SK-N-SH treated with all-trans-retinoic acid at 6 μM for 48 hours (cell line): ENCODE measurements at regions not wholly inside any gene's neighbourhood (a gene's known extent, or its start where the extent isn't known, plus 50 kb on each side); places are given as distances from the start of the nearest gene placed in this dataset.

Source experiments
- ATAC-seq: fragments of 200-7000 bp; cut with Tn5 transposase; 3 replicates; pipeline ENCODE4 v1.9.1; 2020; ENCODE audit warnings: mild to moderate bottlenecking, moderate library complexity
- ARNTL ChIP-seq: fragments of 450-650 bp; formaldehyde crosslinking; IDR thresholded peaks from 2 replicates; pipeline ENCODE4 v1.5.0; 2020; ENCODE audit warnings: low read depth, mild to moderate bottlenecking, moderate library complexity, borderline replicate concordance
- BACH2 ChIP-seq: fragments of 250-450 bp; sonication (Bioruptor Pico); IDR thresholded peaks from 2 replicates; pipeline ENCODE4 v1.9.0; 2021; ENCODE audit warnings: mild to moderate bottlenecking, borderline replicate concordance
- CSDC2 ChIP-seq: fragments of 250-450 bp; sonication (Bioruptor Pico); IDR thresholded peaks from 2 replicates; pipeline ENCODE4 v1.5.0; 2020; ENCODE audit warnings: mild to moderate bottlenecking, moderate library complexity
- ESRRG ChIP-seq: fragments of 250-450 bp; sonication (Bioruptor Pico); IDR thresholded peaks from 2 replicates; pipeline ENCODE4 v1.6.1; 2021; ENCODE audit warnings: mild to moderate bottlenecking
- GLIS3 ChIP-seq: fragments of 250-450 bp; sonication (Bioruptor Pico); IDR thresholded peaks from 2 replicates; pipeline ENCODE4 v1.5.0; 2020; ENCODE audit warnings: mild to moderate bottlenecking, moderate library complexity
- ISL1 ChIP-seq: fragments of 250-450 bp; sonication (Bioruptor Pico); IDR thresholded peaks from 2 replicates; pipeline ENCODE4 v2.1.2; 2022; ENCODE audit warnings: mild to moderate bottlenecking, moderate library complexity
- OSR1 ChIP-seq: fragments of 250-450 bp; sonication (Bioruptor Pico); IDR thresholded peaks from 2 replicates; pipeline ENCODE4 v1.8.0; 2022; ENCODE audit warnings: moderate library complexity, mild to moderate bottlenecking, inconsistent platforms
- PATZ1 ChIP-seq: fragments of 250-450 bp; sonication (Bioruptor Pico); IDR thresholded peaks from 2 replicates; pipeline ENCODE4 v1.8.0; 2020; ENCODE audit warnings: mild to moderate bottlenecking, moderate library complexity, borderline replicate concordance
- PPARA ChIP-seq: fragments of 250-450 bp; sonication (Bioruptor Pico); IDR thresholded peaks from 2 replicates; pipeline ENCODE4 v1.5.0; 2020; ENCODE audit warnings: mild to moderate bottlenecking, borderline replicate concordance
- RARB ChIP-seq: fragments of 250-450 bp; sonication (Bioruptor Pico); IDR thresholded peaks from 2 replicates; pipeline ENCODE4 v1.8.0; 2021; ENCODE audit warnings: mild to moderate bottlenecking, moderate library complexity
- SNAI2 ChIP-seq: fragments of 250-450 bp; sonication (Bioruptor Pico); IDR thresholded peaks from 2 replicates; pipeline ENCODE4 v1.5.0; 2020; ENCODE audit warnings: mild to moderate bottlenecking, moderate library complexity
- TCF4 ChIP-seq: fragments of 250-450 bp; sonication (Bioruptor Pico); IDR thresholded peaks from 2 replicates; pipeline ENCODE4 v1.8.0; 2021; ENCODE audit warnings: mild to moderate bottlenecking, moderate library complexity, borderline replicate concordance
- TOX ChIP-seq: fragments of 250-450 bp; sonication (Bioruptor Pico); IDR thresholded peaks from 2 replicates; pipeline ENCODE4 v1.8.0; 2021; ENCODE audit warnings: mild to moderate bottlenecking, moderate library complexity, borderline replicate concordance
- TSHZ2 ChIP-seq: fragments of 250-450 bp; sonication (Bioruptor Pico); IDR thresholded peaks from 2 replicates; pipeline ENCODE4 v1.5.0; 2020; ENCODE audit warnings: mild to moderate bottlenecking, moderate library complexity
- ZC3H10 ChIP-seq: fragments of 250-450 bp; sonication (Bioruptor Pico); IDR thresholded peaks from 2 replicates; pipeline ENCODE4 v1.5.1; 2021; ENCODE audit warnings: mild to moderate bottlenecking, moderate library complexity
- ZFP3 ChIP-seq: fragments of 250-450 bp; sonication (Bioruptor Pico); IDR thresholded peaks from 2 replicates; pipeline ENCODE4 v1.5.0; 2020; ENCODE audit warnings: mild to moderate bottlenecking, moderate library complexity
- ZFP30 ChIP-seq: fragments of 450-650 bp; formaldehyde crosslinking; IDR thresholded peaks from 2 replicates; pipeline ENCODE4 v1.5.0; 2022; ENCODE audit warnings: mild to moderate bottlenecking, moderate library complexity
- ZNF565 ChIP-seq: fragments of 450-650 bp; formaldehyde crosslinking; conservative IDR thresholded peaks from 2 replicates; pipeline ENCODE4 v1.5.0; 2020; ENCODE audit warnings: low read depth, mild to moderate bottlenecking, moderate library complexity
- ZNF70 ChIP-seq: fragments of 450-650 bp; formaldehyde crosslinking; IDR thresholded peaks from 2 replicates; pipeline ENCODE4 v1.5.0; 2020; ENCODE audit warnings: mild to moderate bottlenecking, moderate library complexity
- ZNF8 ChIP-seq: fragments of 450-650 bp; formaldehyde crosslinking; IDR thresholded peaks from 2 replicates; pipeline ENCODE4 v1.5.0; 2020; ENCODE audit warnings: mild to moderate bottlenecking, moderate library complexity
- TF ChIP-seq, protein P1 (sequence below): fragments of 250-450 bp; sonication (Bioruptor Pico); IDR thresholded peaks from 2 replicates; pipeline ENCODE4 v1.8.0; 2021; ENCODE audit warnings: low read depth, mild to moderate bottlenecking, moderate library complexity, borderline replicate concordance
- TF ChIP-seq, protein P2 (sequence below): fragments of 250-450 bp; sonication (Bioruptor Pico); IDR thresholded peaks from 2 replicates; pipeline ENCODE4 v1.5.1; 2020; ENCODE audit warnings: low read depth, mild to moderate bottlenecking, moderate library complexity
- TF ChIP-seq, protein P3 (sequence below): fragments of 250-450 bp; sonication (Bioruptor Pico); IDR thresholded peaks from 2 replicates; pipeline ENCODE4 v1.5.1; 2021; ENCODE audit warnings: mild to moderate bottlenecking, moderate library complexity

DNA sequence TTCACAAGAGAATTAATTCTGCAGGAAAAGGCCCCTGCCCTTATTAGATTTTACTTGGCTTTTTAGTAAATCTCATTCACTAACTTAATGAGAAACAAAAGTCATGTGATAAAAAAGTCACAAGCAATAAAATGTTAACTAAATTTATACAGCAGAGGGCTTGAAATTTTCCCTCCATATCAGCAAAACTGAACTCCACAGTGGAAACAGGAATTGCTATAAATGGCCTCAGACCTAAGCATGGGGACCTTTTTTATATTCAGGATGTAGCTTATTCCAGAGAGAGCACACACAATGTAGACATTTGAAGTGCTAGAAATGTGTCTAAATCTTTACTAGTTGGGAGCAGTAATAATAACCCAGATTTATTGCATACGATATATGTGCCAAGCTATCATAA lies 291.5 kb downstream of the C16orf95 start (continued):
- TF ChIP-seq OSR1 (CRISPR knock-in tag), result no peak
- TF ChIP-seq GLIS3 (CRISPR knock-in tag), result no peak
- no peak for TF ChIP-seq TSHZ2

DNA sequence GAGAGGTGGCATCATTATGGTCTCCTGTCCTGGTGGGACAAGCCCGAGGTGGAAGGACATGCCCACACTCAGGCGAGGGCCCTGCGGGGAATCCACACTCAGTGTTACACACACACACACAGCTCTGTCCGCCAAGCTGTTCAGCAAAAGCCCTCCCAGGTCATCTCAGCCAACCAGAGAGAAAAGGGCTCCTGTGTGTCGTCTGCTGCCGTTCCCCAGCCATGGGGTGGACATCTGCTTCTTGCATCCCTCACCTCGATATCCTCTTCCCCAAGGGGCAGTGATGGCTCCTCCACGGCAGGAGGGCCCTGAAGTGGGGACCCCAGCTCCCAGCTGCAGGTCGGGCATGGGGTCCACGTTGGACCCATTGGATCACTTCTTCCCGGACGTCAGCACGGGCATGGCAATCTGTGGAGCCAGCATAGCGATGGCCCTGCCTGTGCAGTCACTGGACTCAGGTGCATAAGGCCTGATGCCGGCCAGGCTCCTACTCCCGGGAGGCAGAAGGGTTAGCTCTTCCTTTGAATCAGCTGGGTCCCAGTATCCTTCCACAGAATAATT lies 290.1 kb downstream of the C16orf95 start:
- no peak for ATAC-seq
- TF ChIP-seq ZNF8 (CRISPR knock-in tag) (no peak), OSR1 (CRISPR knock-in tag) (no peak), ZNF70 (CRISPR knock-in tag) (no peak), GLIS3 (CRISPR knock-in tag) (no peak), ZFP3 (no peak), RARB (CRISPR knock-in tag) (no peak), TOX (no peak), TCF4 (CRISPR knock-in tag) (no peak), PPARA (no peak), ZNF565 (CRISPR knock-in tag) (no peak), ESRRG (no peak), PATZ1 (no peak), ISL1 (no peak), BACH2 (CRISPR knock-in tag) (no peak), SNAI2 (CRISPR knock-in tag) (no peak), ZC3H10 (no peak), ARNTL (CRISPR knock-in tag) (no peak)
- TF ChIP-seq, protein P1, sequence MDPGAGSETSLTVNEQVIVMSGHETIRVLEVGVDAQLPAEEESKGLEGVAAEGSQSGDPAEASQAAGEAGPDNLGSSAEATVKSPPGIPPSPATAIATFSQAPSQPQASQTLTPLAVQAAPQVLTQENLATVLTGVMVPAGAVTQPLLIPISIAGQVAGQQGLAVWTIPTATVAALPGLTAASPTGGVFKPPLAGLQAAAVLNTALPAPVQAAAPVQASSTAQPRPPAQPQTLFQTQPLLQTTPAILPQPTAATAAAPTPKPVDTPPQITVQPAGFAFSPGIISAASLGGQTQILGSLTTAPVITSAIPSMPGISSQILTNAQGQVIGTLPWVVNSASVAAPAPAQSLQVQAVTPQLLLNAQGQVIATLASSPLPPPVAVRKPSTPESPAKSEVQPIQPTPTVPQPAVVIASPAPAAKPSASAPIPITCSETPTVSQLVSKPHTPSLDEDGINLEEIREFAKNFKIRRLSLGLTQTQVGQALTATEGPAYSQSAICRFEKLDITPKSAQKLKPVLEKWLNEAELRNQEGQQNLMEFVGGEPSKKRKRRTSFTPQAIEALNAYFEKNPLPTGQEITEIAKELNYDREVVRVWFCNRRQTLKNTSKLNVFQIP (CRISPR knock-in tag), result no peak
- TF ChIP-seq, protein P2, sequence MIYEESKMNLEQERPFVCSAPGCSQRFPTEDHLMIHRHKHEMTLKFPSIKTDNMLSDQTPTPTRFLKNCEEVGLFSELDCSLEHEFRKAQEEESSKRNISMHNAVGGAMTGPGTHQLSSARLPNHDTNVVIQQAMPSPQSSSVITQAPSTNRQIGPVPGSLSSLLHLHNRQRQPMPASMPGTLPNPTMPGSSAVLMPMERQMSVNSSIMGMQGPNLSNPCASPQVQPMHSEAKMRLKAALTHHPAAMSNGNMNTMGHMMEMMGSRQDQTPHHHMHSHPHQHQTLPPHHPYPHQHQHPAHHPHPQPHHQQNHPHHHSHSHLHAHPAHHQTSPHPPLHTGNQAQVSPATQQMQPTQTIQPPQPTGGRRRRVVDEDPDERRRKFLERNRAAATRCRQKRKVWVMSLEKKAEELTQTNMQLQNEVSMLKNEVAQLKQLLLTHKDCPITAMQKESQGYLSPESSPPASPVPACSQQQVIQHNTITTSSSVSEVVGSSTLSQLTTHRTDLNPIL (CRISPR knock-in tag), result no peak

GRCh38 chr16:87028481-87029320 lies 288.5 kb downstream of the C16orf95 start:
- no peak for ATAC-seq
- no peak for TF ChIP-seq BACH2 (CRISPR knock-in tag)
- TF ChIP-seq ZFP30 (CRISPR knock-in tag), result no peak
- no peak for TF ChIP-seq TCF4 (CRISPR knock-in tag)
- TF ChIP-seq CSDC2 (CRISPR knock-in tag), result no peak
- no peak for TF ChIP-seq SNAI2 (CRISPR knock-in tag)
- no peak for TF ChIP-seq PPARA
- no peak for TF ChIP-seq OSR1 (CRISPR knock-in tag)
- no peak for TF ChIP-seq PATZ1
- TF ChIP-seq ISL1, result no peak
- TF ChIP-seq, protein P2 (CRISPR knock-in tag), result no peak
- TF ChIP-seq GLIS3 (CRISPR knock-in tag), result no peak
- TF ChIP-seq, protein P3, sequence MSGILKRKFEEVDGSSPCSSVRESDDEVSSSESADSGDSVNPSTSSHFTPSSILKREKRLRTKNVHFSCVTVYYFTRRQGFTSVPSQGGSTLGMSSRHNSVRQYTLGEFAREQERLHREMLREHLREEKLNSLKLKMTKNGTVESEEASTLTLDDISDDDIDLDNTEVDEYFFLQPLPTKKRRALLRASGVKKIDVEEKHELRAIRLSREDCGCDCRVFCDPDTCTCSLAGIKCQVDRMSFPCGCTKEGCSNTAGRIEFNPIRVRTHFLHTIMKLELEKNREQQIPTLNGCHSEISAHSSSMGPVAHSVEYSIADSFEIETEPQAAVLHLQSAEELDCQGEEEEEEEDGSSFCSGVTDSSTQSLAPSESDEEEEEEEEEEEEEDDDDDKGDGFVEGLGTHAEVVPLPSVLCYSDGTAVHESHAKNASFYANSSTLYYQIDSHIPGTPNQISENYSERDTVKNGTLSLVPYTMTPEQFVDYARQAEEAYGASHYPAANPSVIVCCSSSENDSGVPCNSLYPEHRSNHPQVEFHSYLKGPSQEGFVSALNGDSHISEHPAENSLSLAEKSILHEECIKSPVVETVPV, result no peak
- TF ChIP-seq RARB (CRISPR knock-in tag), result no peak
- TF ChIP-seq ZNF8 (CRISPR knock-in tag), result no peak
- TF ChIP-seq TOX, result no peak
- TF ChIP-seq ZC3H10, result no peak
